ENCODE measurements at regions not wholly inside any gene's neighbourhood (a gene's known extent, or its start where the extent isn't known, plus 50 kb on each side); places are given as distances from the start of the nearest gene placed in this dataset.

GRCh38 chr11:31912808-31913207 lies 101.7 kb upstream of the PAX6 start:
- DNase-seq (ENCODE audit: low read depth in 2 of 3, low spot score in 2 of 3), result no peak

GRCh38 chr11:31910950-31911576 lies 99.9 kb upstream of the PAX6 start:
- no peak for DNase-seq (ENCODE audit: low read depth in 2 of 3, low spot score in 2 of 3)

GRCh38 chr11:31903225-31904074 lies 92.3 kb upstream of the PAX6 start:
- DNase-seq (ENCODE audit: low read depth in 2 of 3, low spot score in 2 of 3), result no peak

GRCh38 chr11:31902706-31903105 lies 91.6 kb upstream of the PAX6 start:
- DNase-seq (ENCODE audit: low read depth in 2 of 3, low spot score in 2 of 3), result no peak

GRCh38 chr11:31895926-31896325 lies 84.8 kb upstream of the PAX6 start:
- DNase-seq (ENCODE audit: low read depth in 2 of 3, low spot score in 2 of 3), result no peak

GRCh38 chr11:31887180-31887579 lies 76.1 kb upstream of the PAX6 start:
- no peak for DNase-seq (ENCODE audit: low read depth in 2 of 3, low spot score in 2 of 3)

GRCh38 chr11:31884080-31884479 lies 73.0 kb upstream of the PAX6 start:
- no peak for DNase-seq (ENCODE audit: low read depth in 2 of 3, low spot score in 2 of 3)

GRCh38 chr11:31883435-31883834 lies 72.3 kb upstream of the PAX6 start:
- DNase-seq (ENCODE audit: low read depth in 2 of 3, low spot score in 2 of 3), result no peak

GRCh38 chr11:31882951-31883392 lies 71.8 kb upstream of the PAX6 start:
- no peak for DNase-seq (ENCODE audit: low read depth in 2 of 3, low spot score in 2 of 3)

GRCh38 chr11:31881825-31882224 lies 70.7 kb upstream of the PAX6 start:
- DNase-seq (ENCODE audit: low read depth in 2 of 3, low spot score in 2 of 3), result no peak

GRCh38 chr11:31879681-31880080 lies 68.6 kb upstream of the PAX6 start:
- no peak for DNase-seq (ENCODE audit: low read depth in 2 of 3, low spot score in 2 of 3)

GRCh38 chr11:31877863-31878262 lies 66.7 kb upstream of the PAX6 start:
- DNase-seq (ENCODE audit: low read depth in 2 of 3, low spot score in 2 of 3), result no peak

GRCh38 chr11:31877083-31877482 lies 66.0 kb upstream of the PAX6 start:
- DNase-seq (ENCODE audit: low read depth in 2 of 3, low spot score in 2 of 3), result no peak

- no peak for DNase-seq (ENCODE audit: low read depth in 2 of 3, low spot score in 2 of 3)
These were observed 64.9 kb upstream of the PAX6 start for GRCh38 chr11:31875866-31876560.

- DNase-seq (ENCODE audit: low read depth in 2 of 3, low spot score in 2 of 3), result no peak
These were observed 63.6 kb upstream of the PAX6 start for GRCh38 chr11:31874631-31875191.

- DNase-seq (ENCODE audit: low read depth in 2 of 3, low spot score in 2 of 3), result no peak
These were observed 62.0 kb upstream of the PAX6 start for GRCh38 chr11:31873124-31873523.

GRCh38 chr11:31872076-31872443 lies 60.9 kb upstream of the PAX6 start:
- no peak for DNase-seq (ENCODE audit: low read depth in 2 of 3, low spot score in 2 of 3)

- DNase-seq (ENCODE audit: low read depth in 2 of 3, low spot score in 2 of 3), result no peak
These were observed 60.4 kb upstream of the PAX6 start for GRCh38 chr11:31871310-31872075.

- DNase-seq (ENCODE audit: low read depth in 2 of 3, low spot score in 2 of 3), result peak in 2 of 3 donors; percentile 23 to 60
These were observed 59.6 kb upstream of the PAX6 start for GRCh38 chr11:31870609-31871309.

- DNase-seq (ENCODE audit: low read depth in 2 of 3, low spot score in 2 of 3), result no peak
These were observed 58.9 kb upstream of the PAX6 start for GRCh38 chr11:31869986-31870385.

Data from hematopoietic multipotent progenitor cell (in vitro differentiated cells).